Activated CD8-positive, alpha-beta memory T cell treated with anti-CD3 and anti-CD28 coated beads, Interleukin-2, amount 50 U/mL, for 24 hours (primary cell): ENCODE measurements at regions not wholly inside any gene's neighbourhood (a gene's known extent, or its start where the extent isn't known, plus 50 kb on each side); places are given as distances from the start of the nearest gene placed in this dataset.
"Not testable (repeated sequence)": the region's sequence is repeated elsewhere in the genome, so short reads cannot be mapped to it uniquely, and the experiment has no call there.

Experiments
- DNase-seq: peaks from one replicate; pipeline ENCODE4 v3.0.0-alpha.2; 2020; ENCODE audit errors: extremely low read depth

GRCh38 chr2:131671841-131672470 is 144.3 kb downstream of the CCDC74A start:
- DNase-seq: not testable (repeated sequence)

GRCh38 chr2:131672471-131673399 is 145.0 kb downstream of the CCDC74A start:
- not testable (repeated sequence) for DNase-seq

- DNase-seq: no peak
Measured at GRCh38 chr2:131673400-131674173, 145.9 kb downstream of the CCDC74A start.

- no peak for DNase-seq
Measured at GRCh38 chr2:131674174-131674507, 146.5 kb downstream of the CCDC74A start.

GRCh38 chr2:131681611-131682121 is 154.0 kb downstream of the CCDC74A start:
- DNase-seq: not testable (repeated sequence)

- DNase-seq: peak; percentile 44
Measured at GRCh38 chr2:131682122-131682944, 154.6 kb downstream of the CCDC74A start.

GRCh38 chr2:131682945-131683330 is 155.2 kb downstream of the CCDC74A start:
- not testable (repeated sequence) for DNase-seq

- DNase-seq: not testable (repeated sequence)
Measured at GRCh38 chr2:131684631-131685316, 157.1 kb downstream of the CCDC74A start.

GRCh38 chr2:131686164-131686893 is 158.6 kb downstream of the CCDC74A start:
- not testable (repeated sequence) for DNase-seq

GRCh38 chr2:131686894-131687238 is 159.2 kb downstream of the CCDC74A start:
- not testable (repeated sequence) for DNase-seq

- DNase-seq: not testable (repeated sequence)
Measured at GRCh38 chr2:131689066-131689465, 161.4 kb downstream of the CCDC74A start.

- DNase-seq: not testable (repeated sequence)
Measured at GRCh38 chr2:131711268-131711667, 183.6 kb downstream of the CCDC74A start.

- not testable (repeated sequence) for DNase-seq
Measured at GRCh38 chr2:131717907-131718306, 190.2 kb downstream of the CCDC74A start.

GRCh38 chr2:131721163-131721562 is 193.5 kb downstream of the CCDC74A start:
- DNase-seq: not testable (repeated sequence)

- DNase-seq: not testable (repeated sequence)
Measured at GRCh38 chr2:131722256-131722655, 194.6 kb downstream of the CCDC74A start.

GRCh38 chr2:131724019-131724418 is 196.3 kb downstream of the CCDC74A start:
- no peak for DNase-seq

- DNase-seq: not testable (repeated sequence)
Measured at GRCh38 chr2:131728451-131728850, 200.8 kb downstream of the CCDC74A start.

- DNase-seq: not testable (repeated sequence)
Measured at GRCh38 chr2:131733530-131733929, 205.8 kb downstream of the CCDC74A start.

- not testable (repeated sequence) for DNase-seq
Measured at GRCh38 chr2:131736406-131736805, 208.7 kb downstream of the CCDC74A start.

GRCh38 chr2:131738533-131738932 is 210.8 kb downstream of the CCDC74A start:
- not testable (repeated sequence) for DNase-seq
